Activated naive CD8-positive, alpha-beta T cell treated with anti-CD3 and anti-CD28 coated beads, Interleukin-2, amount 50 U/mL, for 16 hours (primary cell): ENCODE measurements at regions not wholly inside any gene's neighbourhood (a gene's known extent, or its start where the extent isn't known, plus 50 kb on each side); places are given as distances from the start of the nearest gene placed in this dataset.
A peak's percentile ranks its signal among the peaks of the same experiment; 100 is the strongest.
"Not testable (repeated sequence)": the region's sequence is repeated elsewhere in the genome, so short reads cannot be mapped to it uniquely, and the experiment has no call there.

Experiments
- DNase-seq: peaks from one replicate; pipeline ENCODE4 v3.0.0-alpha.2; 2020; ENCODE audit warnings: low read depth, low spot score

DNA sequence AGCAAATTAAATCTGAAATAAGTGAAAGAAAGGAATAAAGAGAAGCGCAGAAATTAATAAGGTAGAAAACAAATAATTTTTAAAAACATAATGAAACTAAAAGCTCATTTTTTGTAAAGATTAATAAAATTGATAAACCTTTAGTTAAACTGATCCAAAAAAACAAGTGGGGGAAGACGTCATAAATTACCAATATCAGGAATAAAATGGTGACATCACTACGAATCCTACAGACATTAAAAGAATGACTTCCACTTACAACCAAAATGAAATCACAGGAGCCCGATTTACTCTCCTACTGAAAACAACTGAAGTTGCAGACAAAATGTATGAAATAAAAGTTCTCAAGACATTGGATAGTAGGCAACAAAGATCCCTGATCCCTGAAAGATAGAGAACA is 68.1 kb upstream of the IFFO2 start:
- DNase-seq = no peak

DNA sequence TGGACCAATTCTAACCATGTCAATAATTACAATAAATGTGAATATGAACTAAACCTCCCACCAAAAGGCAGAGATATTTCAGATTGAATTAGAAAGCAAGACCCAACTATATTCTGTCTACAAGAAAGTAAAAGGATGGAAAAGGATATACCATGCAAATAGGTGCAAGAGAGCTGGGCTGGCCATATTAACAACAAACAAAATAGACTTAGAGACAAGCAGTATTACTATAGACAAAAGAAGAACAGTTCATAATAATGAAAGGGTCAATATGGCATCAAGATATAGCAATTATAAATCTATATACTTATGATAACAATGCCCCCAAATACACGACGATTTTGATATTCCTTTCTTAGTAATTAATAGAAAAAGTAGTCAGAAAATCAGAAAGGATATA is 67.3 kb upstream of the IFFO2 start:
- no peak for DNase-seq

DNA sequence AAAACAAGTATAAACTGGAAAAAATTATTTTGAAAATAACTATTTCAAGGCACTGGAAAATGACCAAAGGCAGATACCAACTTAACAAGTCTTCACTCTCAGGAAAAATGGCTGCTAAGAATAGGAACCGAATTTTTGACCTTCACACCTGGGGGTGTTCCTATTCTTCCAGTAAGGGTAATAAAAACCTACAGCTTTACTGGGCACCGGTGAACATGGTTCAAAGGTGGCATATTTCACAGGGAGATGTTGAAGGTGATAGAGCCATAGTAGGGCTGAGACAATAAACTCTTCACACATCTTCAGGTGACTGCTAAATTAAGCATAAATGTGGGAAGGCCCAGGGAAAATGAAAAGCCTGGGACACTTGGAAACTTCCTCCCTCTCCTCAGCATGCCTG is 65.4 kb upstream of the IFFO2 start:
- no peak for DNase-seq

DNA sequence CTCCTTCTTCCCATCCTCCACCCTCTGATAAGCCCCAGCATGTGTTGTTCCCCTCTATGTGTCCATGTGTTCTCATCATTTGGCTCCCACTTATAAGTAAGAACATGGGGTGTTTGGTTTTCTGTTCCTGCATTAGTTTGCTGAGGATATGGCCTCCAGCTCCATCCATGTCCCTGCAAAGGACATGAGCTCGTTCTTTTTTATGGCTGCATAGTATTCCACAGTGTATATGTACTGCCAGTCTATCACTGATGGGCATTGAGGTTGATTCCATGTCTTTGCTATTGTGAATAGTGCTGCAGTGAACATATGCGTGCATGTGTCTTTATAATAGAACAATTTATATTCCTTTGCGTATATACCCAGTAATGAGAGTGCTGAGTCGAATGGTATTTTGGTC is 62.8 kb upstream of the IFFO2 start:
- not testable (repeated sequence) for DNase-seq

DNA sequence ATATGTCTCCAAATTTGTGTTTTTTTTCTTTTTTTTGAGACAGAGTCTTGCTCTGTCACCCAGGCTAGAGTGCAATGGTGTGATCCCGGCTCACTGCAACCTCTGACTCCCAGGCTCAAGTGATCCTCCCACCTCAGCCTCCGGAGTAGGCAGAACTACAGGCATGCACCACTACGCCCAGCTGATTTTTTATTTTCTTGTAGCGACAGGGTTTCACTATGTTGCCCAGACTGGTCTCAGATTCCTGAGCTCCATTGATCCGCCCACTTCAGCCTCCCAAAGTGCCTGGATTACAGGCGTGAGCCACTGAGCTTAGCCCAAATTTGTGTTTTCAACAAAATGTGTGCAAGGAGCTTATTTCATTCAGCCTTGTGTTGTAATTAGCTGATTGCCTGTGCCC is 59.0 kb upstream of the IFFO2 start:
- no peak for DNase-seq

DNA sequence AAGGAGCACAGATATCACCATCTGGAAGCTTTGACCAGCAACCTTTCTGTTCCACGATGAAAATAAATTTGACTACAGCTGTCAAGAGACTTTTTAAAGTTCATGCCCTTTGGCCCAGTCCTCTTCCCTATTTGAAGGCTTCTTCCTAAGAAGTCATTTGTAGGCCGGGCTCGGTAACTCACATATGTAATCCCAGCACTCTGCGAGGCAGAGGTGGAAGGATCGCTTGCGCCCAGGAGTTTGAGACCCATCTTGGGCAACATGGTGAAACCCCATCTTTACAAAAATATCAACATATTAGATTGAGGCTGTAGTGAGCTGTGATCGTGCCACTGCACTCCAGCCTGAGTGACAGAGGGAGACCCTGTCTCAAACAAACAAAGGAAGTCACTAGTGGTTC is 58.3 kb upstream of the IFFO2 start:
- no peak for DNase-seq

DNA sequence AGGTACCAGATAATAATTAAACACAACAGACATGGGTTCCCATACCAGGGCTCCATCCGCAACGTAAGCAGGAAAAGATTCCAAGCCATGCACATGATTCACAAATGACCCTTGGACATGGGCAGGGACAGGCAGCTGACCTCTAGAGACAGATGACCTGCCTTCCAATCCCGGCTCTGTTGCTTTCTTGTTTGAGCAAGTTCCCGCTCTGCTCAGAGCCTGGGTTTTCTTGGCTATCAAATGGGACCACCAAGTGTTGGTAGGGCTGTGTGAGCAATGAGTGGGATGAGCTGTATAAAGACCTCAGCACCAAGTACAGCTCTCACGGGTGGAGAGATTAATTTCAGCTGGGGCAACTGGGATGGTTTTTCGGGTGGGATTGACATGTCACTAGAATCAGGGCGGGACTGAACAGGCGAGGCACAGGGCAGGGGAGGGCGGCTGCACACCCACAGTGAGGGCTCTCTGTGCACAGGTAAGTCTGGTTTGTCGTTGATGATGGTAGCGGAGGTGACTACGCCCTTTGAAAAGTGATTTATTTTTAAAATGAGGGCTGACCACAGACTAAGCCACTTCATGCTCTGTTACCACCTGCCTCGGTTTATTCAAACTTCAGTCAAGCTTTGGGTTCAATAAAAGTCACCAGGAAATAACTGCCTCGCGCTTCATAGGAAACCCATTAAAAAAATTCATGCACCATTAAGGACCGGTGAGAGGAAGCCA is 57.5 kb upstream of the IFFO2 start:
- no peak for DNase-seq

DNA sequence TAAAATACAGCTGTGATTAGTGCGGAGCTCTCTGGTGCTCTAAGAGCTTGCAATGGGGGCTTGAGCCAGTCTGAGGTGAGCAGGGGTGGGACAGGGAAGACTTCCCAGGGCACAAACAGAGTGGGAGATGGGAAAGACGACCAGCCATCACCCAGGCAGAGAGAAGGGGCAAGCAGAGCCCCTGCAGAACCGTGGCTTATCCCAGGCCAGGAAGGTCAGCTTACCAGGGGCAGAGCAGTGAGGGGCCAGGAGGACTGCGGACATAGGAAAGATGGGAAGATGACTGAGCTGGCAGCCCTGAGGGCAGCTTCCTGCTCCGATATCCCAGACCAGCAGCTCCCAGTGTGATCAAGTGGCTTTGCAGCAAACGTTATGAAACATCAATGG is 55.4 kb upstream of the IFFO2 start:
- no peak for DNase-seq

DNA sequence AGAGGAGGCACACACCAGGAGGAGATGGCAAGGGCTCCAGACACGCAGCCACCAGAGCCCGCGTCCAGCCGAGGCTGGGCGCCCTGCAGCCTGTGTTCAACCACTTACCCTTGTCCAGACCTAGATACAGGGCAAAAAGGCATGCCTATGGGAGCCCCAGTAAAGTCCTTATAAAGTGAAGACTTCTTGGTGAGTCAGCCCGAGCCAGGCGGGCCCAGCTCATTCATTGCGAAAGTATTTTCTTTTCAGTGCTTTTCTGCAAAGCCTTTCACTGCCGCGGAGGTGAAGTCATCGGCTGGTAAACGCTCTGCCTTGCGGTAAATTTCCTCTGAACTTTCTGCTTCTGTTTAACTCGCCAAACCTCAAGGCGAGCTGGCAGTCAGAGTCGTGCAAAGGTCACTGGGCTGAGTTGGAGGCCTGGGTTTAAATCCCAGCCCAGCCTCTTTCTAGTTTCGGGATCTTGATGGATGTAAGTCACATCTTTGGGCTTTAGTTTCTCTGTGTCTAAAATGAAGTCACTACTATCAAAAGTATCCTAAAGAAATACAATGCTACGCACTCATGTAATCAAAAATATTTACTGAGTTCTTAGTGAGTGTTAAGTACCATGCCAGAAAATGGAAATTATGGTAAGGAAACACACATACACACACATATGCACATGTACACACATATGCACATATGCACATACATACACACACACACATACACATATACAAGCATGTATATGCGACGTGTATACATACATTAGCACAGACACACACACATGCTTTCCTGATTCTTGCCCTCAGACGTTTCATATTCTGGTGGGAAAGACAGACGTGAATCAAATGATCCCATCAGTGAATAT is 54.7 kb upstream of the IFFO2 start:
- DNase-seq = peak; percentile 28

DNA sequence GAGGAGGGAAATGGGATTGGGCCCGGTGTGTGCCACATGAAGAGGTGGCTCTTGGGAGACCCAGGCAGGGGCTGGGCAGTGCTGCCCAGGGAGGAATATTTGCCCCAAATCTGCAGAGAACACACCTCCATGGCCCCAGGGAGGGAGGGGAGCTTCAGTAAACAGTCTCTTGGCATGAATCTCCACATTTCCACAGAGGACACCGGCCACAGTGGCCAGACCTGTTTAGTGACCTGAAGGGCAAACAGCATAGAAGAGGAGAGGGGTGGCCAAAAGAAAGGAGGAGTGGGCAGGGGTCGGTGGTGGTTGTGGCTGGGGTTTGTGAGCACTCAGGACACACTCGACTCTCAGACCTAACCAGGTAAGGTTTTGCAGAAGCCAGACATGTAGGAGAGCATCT is 54.0 kb upstream of the IFFO2 start:
- no peak for DNase-seq

DNA sequence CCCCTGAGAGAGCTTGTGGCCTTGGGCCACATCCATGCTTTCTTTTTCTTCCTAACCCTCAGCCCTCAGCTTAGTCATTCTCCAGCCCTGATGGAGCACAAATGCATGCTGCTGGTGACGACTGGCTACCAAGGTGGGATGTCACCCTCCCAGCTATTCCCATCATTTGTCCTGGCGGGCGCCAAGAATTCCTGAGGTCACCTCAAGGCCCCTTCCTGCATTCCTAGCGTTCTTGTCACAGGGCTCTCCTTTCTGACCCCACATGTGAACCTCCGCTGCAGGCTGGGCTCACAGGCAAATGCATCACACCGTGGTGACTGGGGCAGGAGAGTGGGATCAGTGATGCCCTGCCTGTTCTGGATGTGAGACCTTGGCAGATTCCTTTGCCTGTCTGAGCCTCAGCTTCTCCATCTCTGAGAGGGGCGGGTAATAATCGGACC is 53.4 kb upstream of the IFFO2 start:
- DNase-seq = no peak

DNA sequence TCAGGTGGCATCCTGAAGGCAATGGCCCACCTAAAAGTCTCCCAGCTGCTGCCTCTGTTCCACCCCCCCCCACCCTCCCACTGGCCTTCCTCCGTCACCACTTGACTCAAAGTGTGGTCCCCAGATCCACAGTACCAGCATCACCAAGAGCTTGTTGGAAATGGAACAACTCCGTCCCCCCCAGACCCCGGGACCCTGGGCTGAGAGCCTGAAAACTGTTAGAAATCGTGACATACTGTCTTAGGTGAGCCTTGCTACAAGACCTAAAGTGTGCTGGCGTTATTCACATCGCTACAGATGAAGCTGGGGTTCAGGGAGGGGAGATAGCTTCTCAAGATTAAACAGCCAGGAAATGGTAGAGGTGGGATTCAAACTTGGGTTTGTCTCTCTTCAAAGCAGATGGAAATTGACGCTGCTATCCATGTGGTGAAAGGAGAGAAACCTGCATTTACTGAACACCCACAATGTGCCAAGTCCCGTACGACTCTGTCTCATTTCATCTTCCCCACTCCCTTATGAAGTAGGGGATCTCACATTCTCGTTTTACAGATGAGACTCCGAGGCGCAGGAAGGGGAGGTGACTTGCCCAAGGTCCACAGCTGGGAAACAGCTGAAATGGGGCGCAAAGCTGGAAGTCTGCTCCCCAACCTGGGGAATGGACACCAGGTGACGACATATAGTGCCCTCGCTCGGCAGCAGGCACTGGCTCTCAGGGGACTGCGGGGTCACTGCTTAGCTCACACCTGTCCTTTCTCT is 52.8 kb upstream of the IFFO2 start:
- DNase-seq = no peak

DNA sequence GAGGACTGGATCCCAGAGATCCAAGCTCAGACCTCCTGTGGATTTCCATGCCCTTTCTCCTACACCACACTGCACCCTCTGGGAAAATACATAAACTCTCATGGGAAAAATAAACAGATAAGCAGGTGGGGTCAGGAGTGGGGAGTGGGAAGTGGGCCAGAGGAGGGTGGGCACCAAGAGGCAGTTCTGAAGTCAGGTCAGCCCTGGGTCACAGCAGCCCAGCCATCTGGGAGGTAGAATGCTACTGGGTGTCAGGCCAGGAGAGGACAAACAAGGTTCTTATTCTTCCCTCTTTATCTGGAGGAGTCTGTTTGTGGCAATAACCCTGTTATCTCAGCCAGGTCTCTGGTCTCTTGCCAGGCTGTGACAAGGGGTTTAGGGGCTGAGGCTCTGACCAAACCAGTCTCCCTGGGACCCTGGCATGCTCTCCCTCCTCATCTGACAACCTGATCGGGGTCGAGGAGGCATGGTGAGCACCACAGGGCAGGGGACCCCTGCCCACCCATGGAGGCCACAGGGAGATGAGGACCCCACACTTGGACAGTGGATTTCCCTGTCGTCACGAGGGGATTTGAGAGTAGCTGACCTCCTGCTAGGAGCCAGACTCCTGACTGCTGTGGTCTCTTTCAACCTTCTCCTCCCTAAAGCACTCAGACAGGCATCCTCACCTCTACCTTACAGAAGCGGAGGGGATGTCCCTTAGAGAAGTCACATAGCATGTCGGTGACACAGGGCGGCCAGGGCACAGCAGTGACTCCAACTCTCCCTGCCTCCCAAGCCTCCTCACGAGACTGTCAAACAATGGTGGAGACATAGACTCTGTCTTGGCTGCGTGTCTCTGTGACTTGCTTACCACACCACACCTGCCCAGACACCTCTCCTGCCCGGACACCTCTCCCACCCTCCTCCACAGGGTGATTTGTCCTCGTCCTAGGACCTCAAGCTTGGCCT is 51.3 kb upstream of the IFFO2 start:
- DNase-seq = no peak

DNA sequence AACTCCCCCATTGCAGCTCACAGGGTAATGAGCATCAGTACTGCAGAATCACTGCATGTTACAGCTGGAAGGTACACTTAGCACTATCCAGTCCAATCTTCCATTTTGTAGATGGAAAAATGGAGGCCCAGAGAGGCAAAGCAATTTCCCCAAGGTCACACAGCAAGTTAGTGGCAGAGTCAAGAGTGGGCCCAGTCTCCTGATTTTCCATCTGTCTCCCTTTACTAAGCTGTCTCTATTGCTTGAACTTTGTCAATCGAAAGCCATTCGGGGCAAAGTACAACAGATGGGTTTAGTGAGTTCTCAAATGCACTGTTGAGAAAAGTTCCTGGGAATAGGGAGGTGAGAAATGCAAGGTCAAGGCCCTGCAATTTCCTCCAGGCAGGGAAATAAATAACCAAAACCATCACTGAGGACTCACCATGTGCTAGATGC is 50.4 kb upstream of the IFFO2 start:
- DNase-seq = no peak
